ENCODE measurements at regions not wholly inside any gene's neighbourhood (a gene's known extent, or its start where the extent isn't known, plus 50 kb on each side); places are given as distances from the start of the nearest gene placed in this dataset.

DNA sequence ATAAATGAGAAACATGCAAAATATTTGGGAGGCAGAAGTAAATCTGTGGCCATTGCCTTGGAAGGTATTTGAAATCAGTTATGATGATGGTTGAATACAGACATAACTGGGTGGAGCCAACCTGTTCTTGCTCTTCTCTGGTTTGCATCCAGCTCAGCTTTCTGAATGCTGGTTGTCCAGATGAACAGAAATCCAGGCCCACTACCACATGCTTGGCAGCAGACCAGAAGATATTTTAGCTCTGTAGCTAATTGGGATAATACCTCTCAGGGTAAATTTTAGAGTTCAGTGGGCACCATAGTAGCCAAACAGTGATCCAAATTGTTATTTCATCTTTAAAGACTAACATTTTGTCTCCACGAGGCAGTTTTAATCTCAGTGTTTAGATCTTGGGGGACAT, 308.3 kb downstream of the RAB38 start:
- Histone ChIP-seq H3K4me1 (ENCODE audit: control insufficient read depth, insufficient read depth, low read length) (no peaks in the 10 kb centered on the region), H3K27ac (ENCODE audit: low read length) (no peak overlapping the region), H3K36me3 (ENCODE audit: control insufficient read depth, insufficient read depth, low read length) (no peaks in the 10 kb centered on the region), H3K4me3 (ENCODE audit: low read length) (no peak overlapping the region), H3K27me3 (ENCODE audit: control insufficient read depth, insufficient read depth, low read length) (no peaks in the 10 kb centered on the region), H3K9me3 (ENCODE audit: control insufficient read depth, insufficient read depth, low read length) (no peaks in the 10 kb centered on the region)
- Mint-ChIP-seq H3K9me3 (peaks cover 0 to 7% of the 10 kb centered on the region in 2 donors), H3K4me3 (no peak overlapping the region), H3K36me3 (no peaks in the 10 kb centered on the region), H3K27ac (no peak overlapping the region), H3K4me1 (no peaks in the 10 kb centered on the region), H3K27me3 (ENCODE audit: low read depth in 2 of 2) (no peaks in the 10 kb centered on the region)
- WGBS (ENCODE audit: insufficient coverage): 71% methylated on average over 1 of the region's 1 CpG
- intact Hi-C loops (cut with micrococcal nuclease): no loop called here
- TF ChIP-seq, protein P1, sequence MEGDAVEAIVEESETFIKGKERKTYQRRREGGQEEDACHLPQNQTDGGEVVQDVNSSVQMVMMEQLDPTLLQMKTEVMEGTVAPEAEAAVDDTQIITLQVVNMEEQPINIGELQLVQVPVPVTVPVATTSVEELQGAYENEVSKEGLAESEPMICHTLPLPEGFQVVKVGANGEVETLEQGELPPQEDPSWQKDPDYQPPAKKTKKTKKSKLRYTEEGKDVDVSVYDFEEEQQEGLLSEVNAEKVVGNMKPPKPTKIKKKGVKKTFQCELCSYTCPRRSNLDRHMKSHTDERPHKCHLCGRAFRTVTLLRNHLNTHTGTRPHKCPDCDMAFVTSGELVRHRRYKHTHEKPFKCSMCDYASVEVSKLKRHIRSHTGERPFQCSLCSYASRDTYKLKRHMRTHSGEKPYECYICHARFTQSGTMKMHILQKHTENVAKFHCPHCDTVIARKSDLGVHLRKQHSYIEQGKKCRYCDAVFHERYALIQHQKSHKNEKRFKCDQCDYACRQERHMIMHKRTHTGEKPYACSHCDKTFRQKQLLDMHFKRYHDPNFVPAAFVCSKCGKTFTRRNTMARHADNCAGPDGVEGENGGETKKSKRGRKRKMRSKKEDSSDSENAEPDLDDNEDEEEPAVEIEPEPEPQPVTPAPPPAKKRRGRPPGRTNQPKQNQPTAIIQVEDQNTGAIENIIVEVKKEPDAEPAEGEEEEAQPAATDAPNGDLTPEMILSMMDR (IDR thresholded peaks at IDR 0.05): no peak
- DNase-seq (no peak), ATAC-seq (no peak)

- H3K27ac ChIP-seq (ENCODE audit: low read length): no peak overlapping the region
- ATAC-seq: no peak
- H3K4me3 ChIP-seq (ENCODE audit: low read length): no peak overlapping the region
- no peaks in the 10 kb centered on the region for H3K27me3 Mint-ChIP-seq (ENCODE audit: low read depth in 2 of 2)
- peaks cover 0 to 8% of the 10 kb centered on the region in 2 donors for H3K9me3 Mint-ChIP-seq
- no peaks in the 10 kb centered on the region for H3K4me1 ChIP-seq (ENCODE audit: control insufficient read depth, insufficient read depth, low read length)
- no peak overlapping the region for H3K27ac Mint-ChIP-seq
- H3K36me3 ChIP-seq (ENCODE audit: control insufficient read depth, insufficient read depth, low read length): no peaks in the 10 kb centered on the region
- no peaks in the 10 kb centered on the region for H3K36me3 Mint-ChIP-seq
- H3K9me3 ChIP-seq (ENCODE audit: control insufficient read depth, insufficient read depth, low read length): no peaks in the 10 kb centered on the region
- WGBS (ENCODE audit: insufficient coverage): 73% methylated on average over 4 of the region's 4 CpGs
- no peak overlapping the region for H3K4me3 Mint-ChIP-seq
- intact Hi-C loops (cut with micrococcal nuclease): no loop called here
- TF ChIP-seq, protein P1 (IDR thresholded peaks at IDR 0.05): no peak
- DNase-seq: no peak
- H3K27me3 ChIP-seq (ENCODE audit: control insufficient read depth, insufficient read depth, low read length): no peaks in the 10 kb centered on the region
- no peaks in the 10 kb centered on the region for H3K4me1 Mint-ChIP-seq
Observed at GRCh38 chr11:87861030-87861429, 314.2 kb downstream of the RAB38 start.

- H3K27me3 ChIP-seq (ENCODE audit: control insufficient read depth, insufficient read depth, low read length): no peaks in the 10 kb centered on the region
- peaks cover 0 to 6% of the 10 kb centered on the region in 2 donors for H3K9me3 Mint-ChIP-seq
- no peak overlapping the region for H3K4me3 Mint-ChIP-seq
- H3K4me1 ChIP-seq (ENCODE audit: control insufficient read depth, insufficient read depth, low read length): no peaks in the 10 kb centered on the region
- no peaks in the 10 kb centered on the region for H3K36me3 Mint-ChIP-seq
- intact Hi-C loops (cut with micrococcal nuclease): no loop called here
- DNase-seq (no peak), ATAC-seq (no peak)
- 95% methylated on average over 1 of the region's 1 CpG for WGBS (ENCODE audit: insufficient coverage)
- no peaks in the 10 kb centered on the region for H3K36me3 ChIP-seq (ENCODE audit: control insufficient read depth, insufficient read depth, low read length)
- H3K27ac Mint-ChIP-seq: no peak overlapping the region
- no peaks in the 10 kb centered on the region for H3K9me3 ChIP-seq (ENCODE audit: control insufficient read depth, insufficient read depth, low read length)
- no peaks in the 10 kb centered on the region for H3K27me3 Mint-ChIP-seq (ENCODE audit: low read depth in 2 of 2)
- TF ChIP-seq, protein P1 (IDR thresholded peaks at IDR 0.05): no peak
- H3K4me1 Mint-ChIP-seq: no peaks in the 10 kb centered on the region
- no peak overlapping the region for H3K27ac ChIP-seq (ENCODE audit: low read length)
- no peak overlapping the region for H3K4me3 ChIP-seq (ENCODE audit: low read length)
Observed at GRCh38 chr11:87859636-87860035, 315.6 kb downstream of the RAB38 start.

GRCh38 chr11:87851827-87852226, 323.4 kb downstream of the RAB38 start:
- Mint-ChIP-seq H3K36me3 (no peaks in the 10 kb centered on the region), H3K4me1 (no peaks in the 10 kb centered on the region), H3K27me3 (ENCODE audit: low read depth in 2 of 2) (no peaks in the 10 kb centered on the region), H3K27ac (no peak overlapping the region), H3K9me3 (peaks cover 8 to 13% of the 10 kb centered on the region in 2 donors), H3K4me3 (no peak overlapping the region)
- ATAC-seq: no peak
- TF ChIP-seq, protein P1 (IDR thresholded peaks at IDR 0.05): no peak
- intact Hi-C loops (cut with micrococcal nuclease): no loop called here
- WGBS (ENCODE audit: insufficient coverage): 63% methylated on average over 1 of the region's 1 CpG
- Histone ChIP-seq H3K27me3 (ENCODE audit: control insufficient read depth, insufficient read depth, low read length) (no peaks in the 10 kb centered on the region), H3K36me3 (ENCODE audit: control insufficient read depth, insufficient read depth, low read length) (no peaks in the 10 kb centered on the region), H3K4me3 (ENCODE audit: low read length) (no peak overlapping the region), H3K9me3 (ENCODE audit: control insufficient read depth, insufficient read depth, low read length) (no peaks in the 10 kb centered on the region), H3K27ac (ENCODE audit: low read length) (no peak overlapping the region), H3K4me1 (ENCODE audit: control insufficient read depth, insufficient read depth, low read length) (no peaks in the 10 kb centered on the region)
- DNase-seq: no peak

Data from natural killer cell (primary cell).